Activated naive CD4-positive, alpha-beta T cell treated with anti-CD3 and anti-CD28 coated beads, Interleukin-2, amount 50 U/mL, for 24 hours (primary cell): ENCODE measurements at regions not wholly inside any gene's neighbourhood (a gene's known extent, or its start where the extent isn't known, plus 50 kb on each side); places are given as distances from the start of the nearest gene placed in this dataset.

Experiments used
- H3K27ac Mint-ChIP-seq: one replicate; pipeline ENCODE4 v1.8.0; 2021; ENCODE audit warnings: mild to moderate bottlenecking, mixed read lengths
- H3K27me3 Mint-ChIP-seq: one replicate; pipeline ENCODE4 v1.8.0; 2021; ENCODE audit warnings: mixed read lengths
- H3K36me3 Mint-ChIP-seq: one replicate; pipeline ENCODE4 v1.8.0; 2021; ENCODE audit warnings: mixed read lengths
- H3K4me1 Mint-ChIP-seq: one replicate; pipeline ENCODE4 v1.8.0; 2021; ENCODE audit warnings: mixed read lengths
- H3K4me3 Mint-ChIP-seq: one replicate; pipeline ENCODE4 v1.8.0; 2021; ENCODE audit warnings: mild to moderate bottlenecking, mixed read lengths
- H3K9me3 Mint-ChIP-seq: one replicate; pipeline ENCODE4 v1.8.0; 2021; ENCODE audit warnings: mixed read lengths

DNA sequence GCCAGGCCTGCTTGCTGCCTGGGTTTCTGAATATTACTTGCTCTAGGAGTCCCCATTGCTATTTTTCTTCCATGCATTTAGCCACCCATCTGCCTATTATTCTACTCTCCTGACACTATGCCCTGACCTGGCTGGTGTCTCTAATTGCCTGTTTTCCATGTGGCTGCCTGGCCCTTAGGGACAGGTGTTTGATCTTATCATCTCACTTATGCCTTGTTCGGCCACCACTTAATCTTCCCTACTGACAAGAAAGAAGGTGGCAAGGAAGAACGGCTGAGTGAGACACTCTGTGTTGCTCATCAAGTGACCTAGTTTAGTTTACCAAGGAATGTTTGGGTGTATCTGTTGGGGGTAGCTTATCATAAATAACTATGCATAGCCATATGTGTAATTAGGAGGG, 50.4 kb upstream of the RAPH1 start:
- Mint-ChIP-seq H3K27ac (no peak overlapping the region), H3K4me1 (peaks cover 11% of the 10 kb centered on the region), H3K27me3 (no peaks in the 10 kb centered on the region), H3K9me3 (no peaks in the 10 kb centered on the region), H3K4me3 (no peak overlapping the region), H3K36me3 (no peaks in the 10 kb centered on the region)

DNA sequence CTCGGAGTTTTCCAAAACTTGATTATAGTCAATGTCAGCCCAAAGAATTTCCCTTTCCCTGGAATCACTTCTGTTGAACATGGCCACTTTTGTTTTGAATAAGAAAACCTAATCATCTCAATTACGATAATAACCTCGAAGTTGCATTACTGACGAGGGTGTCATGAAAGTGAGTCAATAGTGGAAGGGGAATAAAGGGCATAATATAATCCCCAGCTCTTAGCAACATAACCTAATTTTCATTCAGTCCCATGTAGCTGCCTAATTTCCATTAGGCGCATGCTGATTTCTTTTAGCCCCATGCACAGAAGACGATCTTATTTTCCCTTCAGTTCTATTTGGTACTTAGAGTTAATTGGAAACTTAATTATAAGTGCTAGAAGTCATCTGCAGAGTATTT, 51.1 kb upstream of the RAPH1 start:
- Mint-ChIP-seq H3K4me1 (peaks cover 11% of the 10 kb centered on the region), H3K9me3 (no peaks in the 10 kb centered on the region), H3K36me3 (no peaks in the 10 kb centered on the region), H3K27ac (no peak overlapping the region), H3K4me3 (no peak overlapping the region), H3K27me3 (no peaks in the 10 kb centered on the region)

DNA sequence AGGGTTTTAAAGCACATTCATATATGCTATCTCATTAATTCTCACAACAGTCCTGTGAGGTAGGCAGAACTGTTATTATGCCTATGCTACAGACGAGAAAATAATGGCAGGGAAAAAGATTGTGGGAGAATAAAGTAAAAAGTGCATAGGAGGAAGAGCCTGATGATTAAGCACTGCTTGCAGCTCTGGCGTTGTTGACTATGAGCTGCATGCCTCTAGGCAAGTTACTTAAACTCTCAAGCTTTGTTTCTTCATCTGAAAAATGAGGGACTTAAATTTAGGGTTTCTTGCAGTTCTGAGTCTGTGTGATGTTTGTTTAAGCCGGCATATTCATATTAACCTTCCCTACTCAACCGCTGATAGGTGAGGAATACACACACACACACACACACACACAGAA, 51.6 kb upstream of the RAPH1 start:
- H3K27me3 Mint-ChIP-seq = no peaks in the 10 kb centered on the region
- H3K4me3 Mint-ChIP-seq = no peak overlapping the region
- H3K36me3 Mint-ChIP-seq = no peaks in the 10 kb centered on the region
- peaks cover 11% of the 10 kb centered on the region for H3K4me1 Mint-ChIP-seq
- H3K27ac Mint-ChIP-seq = no peak overlapping the region
- no peaks in the 10 kb centered on the region for H3K9me3 Mint-ChIP-seq

GRCh38 chr2:203590496-203590895, 55.4 kb upstream of the RAPH1 start:
- Mint-ChIP-seq H3K36me3 (no peaks in the 10 kb centered on the region), H3K27me3 (no peaks in the 10 kb centered on the region), H3K27ac (no peak overlapping the region), H3K4me1 (peaks cover 2% of the 10 kb centered on the region), H3K4me3 (no peak overlapping the region), H3K9me3 (no peaks in the 10 kb centered on the region)

- Mint-ChIP-seq H3K4me3 (no peak overlapping the region), H3K9me3 (no peaks in the 10 kb centered on the region), H3K4me1 (no peaks in the 10 kb centered on the region), H3K27ac (no peak overlapping the region), H3K27me3 (no peaks in the 10 kb centered on the region), H3K36me3 (no peaks in the 10 kb centered on the region)
Observed at GRCh38 chr2:203591642-203592041, 56.5 kb upstream of the RAPH1 start.

- H3K4me3 Mint-ChIP-seq = no peak overlapping the region
- no peaks in the 10 kb centered on the region for H3K27me3 Mint-ChIP-seq
- no peaks in the 10 kb centered on the region for H3K9me3 Mint-ChIP-seq
- no peaks in the 10 kb centered on the region for H3K36me3 Mint-ChIP-seq
- H3K27ac Mint-ChIP-seq = no peak overlapping the region
- H3K4me1 Mint-ChIP-seq = no peaks in the 10 kb centered on the region
Observed at GRCh38 chr2:203592470-203592869, 57.4 kb upstream of the RAPH1 start.

GRCh38 chr2:203594541-203594940, 59.4 kb upstream of the RAPH1 start:
- Mint-ChIP-seq H3K4me1 (peaks cover 6% of the 10 kb centered on the region), H3K27me3 (no peaks in the 10 kb centered on the region), H3K36me3 (no peaks in the 10 kb centered on the region), H3K4me3 (no peak overlapping the region), H3K27ac (no peak overlapping the region), H3K9me3 (no peaks in the 10 kb centered on the region)

- Mint-ChIP-seq H3K27me3 (no peaks in the 10 kb centered on the region), H3K9me3 (no peaks in the 10 kb centered on the region), H3K27ac (no peak overlapping the region), H3K36me3 (no peaks in the 10 kb centered on the region), H3K4me1 (peaks cover 6% of the 10 kb centered on the region), H3K4me3 (no peak overlapping the region)
Observed at GRCh38 chr2:203596183-203596582, 61.1 kb upstream of the RAPH1 start.

- H3K9me3 Mint-ChIP-seq = no peaks in the 10 kb centered on the region
- H3K27me3 Mint-ChIP-seq = no peaks in the 10 kb centered on the region
- no peak overlapping the region for H3K4me3 Mint-ChIP-seq
- H3K27ac Mint-ChIP-seq = no peak overlapping the region
- H3K36me3 Mint-ChIP-seq = no peaks in the 10 kb centered on the region
- peaks cover 6% of the 10 kb centered on the region for H3K4me1 Mint-ChIP-seq
Observed at GRCh38 chr2:203599509-203599908, 64.4 kb upstream of the RAPH1 start.

- H3K27me3 Mint-ChIP-seq = no peaks in the 10 kb centered on the region
Observed at GRCh38 chr2:203600286-203600685, 65.2 kb upstream of the RAPH1 start.

DNA sequence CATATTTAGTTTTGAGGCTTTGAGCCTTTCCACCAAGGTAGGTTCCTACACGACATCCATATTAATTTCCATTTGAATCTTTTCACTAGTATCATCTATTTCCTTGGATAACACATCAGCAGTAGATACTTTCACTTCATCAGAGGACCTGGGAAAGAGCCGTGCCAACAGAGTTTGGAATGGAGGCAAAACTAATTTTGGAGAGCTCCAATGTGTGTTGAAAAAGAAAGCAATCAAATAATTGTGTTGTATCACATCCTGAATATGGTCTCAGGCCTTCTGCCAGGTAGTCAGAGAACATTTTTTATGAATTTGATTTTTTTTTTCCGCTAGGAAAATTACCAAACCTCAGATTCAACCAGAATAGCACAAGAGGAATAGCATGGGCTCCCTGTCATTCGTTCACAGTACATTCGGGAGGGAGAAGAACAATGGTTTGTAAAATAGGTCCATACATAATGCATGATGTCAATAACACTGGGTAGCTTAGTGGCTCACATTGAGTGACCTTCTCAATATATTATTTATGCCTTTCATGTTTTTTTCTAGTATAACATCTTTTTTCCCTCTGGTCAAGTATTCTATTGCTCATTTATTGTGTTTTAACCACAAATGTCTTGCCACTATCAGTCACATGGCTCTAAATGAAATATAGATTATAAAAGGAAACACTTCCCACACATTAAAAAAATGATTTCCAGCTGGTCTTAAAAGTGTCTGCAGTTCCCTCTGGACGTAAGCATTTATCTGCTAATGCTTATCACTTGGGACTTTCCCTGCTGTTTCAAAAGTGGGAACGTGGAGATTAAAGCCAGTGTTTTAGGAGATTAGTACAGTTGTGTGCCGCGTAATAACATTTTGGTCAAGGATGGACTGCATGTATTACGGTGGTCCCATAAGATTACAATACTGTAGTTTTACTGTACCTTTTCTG, 68.6 kb upstream of the RAPH1 start:
- no peak overlapping the region for H3K27ac Mint-ChIP-seq
- no peaks in the 10 kb centered on the region for H3K4me1 Mint-ChIP-seq
- no peaks in the 10 kb centered on the region for H3K9me3 Mint-ChIP-seq
- no peaks in the 10 kb centered on the region for H3K27me3 Mint-ChIP-seq
- H3K4me3 Mint-ChIP-seq = no peak overlapping the region
- H3K36me3 Mint-ChIP-seq = no peaks in the 10 kb centered on the region

More at GRCh38 chr2:203600286-203600685, 65.2 kb upstream of the RAPH1 start:
- H3K4me3 Mint-ChIP-seq = no peak overlapping the region
- peaks cover 6% of the 10 kb centered on the region for H3K4me1 Mint-ChIP-seq
- no peaks in the 10 kb centered on the region for H3K36me3 Mint-ChIP-seq
- H3K27ac Mint-ChIP-seq = no peak overlapping the region
- no peaks in the 10 kb centered on the region for H3K9me3 Mint-ChIP-seq

- H3K27me3 Mint-ChIP-seq = no peaks in the 10 kb centered on the region
- H3K4me3 Mint-ChIP-seq = no peak overlapping the region
- H3K36me3 Mint-ChIP-seq = no peaks in the 10 kb centered on the region
- no peaks in the 10 kb centered on the region for H3K4me1 Mint-ChIP-seq
- no peak overlapping the region for H3K27ac Mint-ChIP-seq
- H3K9me3 Mint-ChIP-seq = no peaks in the 10 kb centered on the region
Observed at GRCh38 chr2:203605302-203605701, 70.2 kb upstream of the RAPH1 start.

DNA sequence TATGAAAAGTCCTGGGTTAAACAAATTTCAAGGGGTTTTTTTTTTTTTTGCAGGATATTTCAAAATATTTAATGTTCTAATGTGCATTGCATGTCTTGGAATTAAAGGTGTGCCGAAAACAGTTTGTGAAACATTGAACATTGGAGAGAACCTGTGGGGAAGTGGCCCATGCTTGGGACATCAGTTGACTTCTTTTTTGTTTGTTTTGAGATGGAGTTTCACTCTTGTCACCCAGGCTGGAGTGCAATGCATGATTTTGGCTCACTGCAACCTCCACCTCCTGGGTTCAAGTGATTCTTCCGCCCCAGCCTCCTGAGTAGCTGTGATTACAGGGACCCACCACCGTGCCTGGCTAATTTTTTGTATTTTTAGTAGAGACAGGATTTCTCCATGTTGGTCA, 71.0 kb upstream of the RAPH1 start:
- Mint-ChIP-seq H3K4me3 (no peak overlapping the region), H3K27me3 (no peaks in the 10 kb centered on the region), H3K27ac (no peak overlapping the region), H3K36me3 (no peaks in the 10 kb centered on the region), H3K4me1 (no peaks in the 10 kb centered on the region), H3K9me3 (no peaks in the 10 kb centered on the region)

GRCh38 chr2:203610558-203610957, 75.5 kb upstream of the RAPH1 start:
- Mint-ChIP-seq H3K4me3 (no peak overlapping the region), H3K36me3 (no peaks in the 10 kb centered on the region), H3K4me1 (no peaks in the 10 kb centered on the region), H3K27ac (no peak overlapping the region), H3K27me3 (no peaks in the 10 kb centered on the region), H3K9me3 (no peaks in the 10 kb centered on the region)

GRCh38 chr2:203612246-203612645, 77.1 kb upstream of the RAPH1 start:
- peak overlapping the region; percentile 38 for H3K27ac Mint-ChIP-seq
- H3K4me3 Mint-ChIP-seq = no peak overlapping the region
- no peaks in the 10 kb centered on the region for H3K4me1 Mint-ChIP-seq
- no peaks in the 10 kb centered on the region for H3K9me3 Mint-ChIP-seq
- H3K36me3 Mint-ChIP-seq = no peaks in the 10 kb centered on the region
- no peaks in the 10 kb centered on the region for H3K27me3 Mint-ChIP-seq

DNA sequence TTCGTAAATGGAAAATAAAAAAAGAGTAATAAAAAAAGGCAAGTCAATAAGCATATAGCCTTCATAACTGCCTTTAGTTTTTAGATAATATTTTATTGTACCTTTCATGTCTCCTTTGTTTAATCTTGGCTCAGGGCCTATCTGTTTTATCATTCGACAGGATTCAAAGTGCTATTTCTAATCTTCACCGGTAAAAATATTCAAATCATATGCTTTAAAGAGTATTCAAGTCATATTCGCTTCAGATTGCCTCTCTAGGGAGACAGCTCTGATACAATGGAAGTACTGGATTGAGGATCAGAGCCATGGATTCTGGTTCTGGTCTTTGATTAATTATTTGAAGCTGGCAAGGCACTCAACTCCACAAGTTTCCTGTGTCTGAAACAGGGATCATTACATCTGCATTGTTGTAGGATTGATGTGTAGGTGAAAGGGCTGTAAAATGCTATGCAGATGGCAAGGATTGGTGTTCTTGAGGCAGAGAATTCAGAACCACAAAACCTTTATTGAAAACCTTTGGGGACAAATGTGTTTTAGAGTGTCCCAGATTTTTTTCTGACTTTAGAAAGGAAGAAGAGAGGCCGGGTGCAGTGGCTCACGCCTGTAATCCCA, 84.3 kb upstream of the RAPH1 start:
- peaks cover 15% of the 10 kb centered on the region for H3K4me1 Mint-ChIP-seq
- H3K4me3 Mint-ChIP-seq = no peak overlapping the region
- no peaks in the 10 kb centered on the region for H3K27me3 Mint-ChIP-seq
- no peaks in the 10 kb centered on the region for H3K36me3 Mint-ChIP-seq
- H3K9me3 Mint-ChIP-seq = no peaks in the 10 kb centered on the region
- no peak overlapping the region for H3K27ac Mint-ChIP-seq
